A673 (cell line): ENCODE measurements at regions not wholly inside any gene's neighbourhood (a gene's known extent, or its start where the extent isn't known, plus 50 kb on each side); places are given as distances from the start of the nearest gene placed in this dataset.

ENCODE experiments used
- BruUV-seq: library from RNA; stranded (reverse); fragments of 400-500 nt; replicated peaks from 2 replicates; lab custom pipeline; 2021; lab: Mats Ljungman, UMichigan
- CTCF ChIA-PET: fragments of 300-600 bp; sonication (Branson Sonifier 250); formaldehyde crosslinking; loops from one replicate; lab custom pipeline; 2022; ENCODE audit warnings: antibody characterized with exemption; lab: Charles Lee
- POLR2A ChIA-PET: fragments of 300-600 bp; sonication (Branson Sonifier 250); formaldehyde crosslinking; loops from one replicate; lab custom pipeline; 2022; ENCODE audit warnings: antibody characterized with exemption; ENCODE audit not compliant: low non-redundant PET; lab: Charles Lee
- DNase-seq: peaks from one replicate; pipeline ENCODE4 v3.0.0-alpha.2; 2015; ENCODE audit warnings: low spot score
- H3K27ac ChIP-seq: fragments of 200-600 bp; sonication (generic); 2 replicates; pipeline ENCODE4 v1.5.1; 2016; ENCODE audit warnings: mixed run types, low read depth, mild to moderate bottlenecking, mixed read lengths, antibody characterized with exemption, low read length; ENCODE audit not compliant: poor library complexity, severe bottlenecking
- H3K27me3 ChIP-seq: fragments of 200-600 bp; sonication (generic); replicated peaks from 2 replicates; pipeline ENCODE4 v1.6.1; 2017; ENCODE audit warnings: mixed run types, low read depth, mild to moderate bottlenecking, mixed read lengths, antibody characterized with exemption, low read length; ENCODE audit not compliant: insufficient read depth, poor library complexity
- H3K36me3 ChIP-seq: fragments of 200-600 bp; sonication (generic); 2 replicates; pipeline ENCODE4 v1.6.1; 2016; ENCODE audit warnings: mixed run types, mild to moderate bottlenecking, mixed read lengths, antibody characterized with exemption, low read length; ENCODE audit not compliant: insufficient read depth, poor library complexity, severe bottlenecking
- H3K4me1 ChIP-seq: fragments of 200-600 bp; sonication (generic); 2 replicates; pipeline ENCODE4 v1.6.1; 2017; ENCODE audit warnings: mixed run types, mild to moderate bottlenecking, mixed read lengths, antibody characterized with exemption, low read length; ENCODE audit not compliant: insufficient read depth, poor library complexity, severe bottlenecking
- H3K4me3 ChIP-seq: fragments of 200-600 bp; sonication (generic); 2 replicates; pipeline ENCODE4 v1.5.1; 2016; ENCODE audit warnings: low read depth, mixed run types, mild to moderate bottlenecking, mixed read lengths, low read length; ENCODE audit not compliant: poor library complexity, severe bottlenecking
- H3K9me3 ChIP-seq: fragments of 200-600 bp; sonication (generic); 2 replicates; pipeline ENCODE4 v1.6.1; 2016; ENCODE audit warnings: mixed run types, low read depth, mild to moderate bottlenecking, mixed read lengths, antibody characterized with exemption, low read length; ENCODE audit not compliant: poor library complexity, severe bottlenecking
- CTCF ChIP-seq: fragments of 300-800, 200-600 bp; sonication (generic); conservative IDR thresholded peaks from 2 replicates; pipeline ENCODE4 v1.5.1; 2017; ENCODE audit warnings: low read depth, mild to moderate bottlenecking, antibody characterized with exemption, low read length, moderate library complexity, mixed read lengths
- EZH2 ChIP-seq: fragments of 200-600 bp; sonication (generic); IDR thresholded peaks from 2 replicates; pipeline ENCODE4 v1.6.1; 2017; ENCODE audit warnings: borderline replicate concordance, low read depth, mild to moderate bottlenecking, mixed read lengths, antibody characterized with exemption, low read length; ENCODE audit not compliant: poor library complexity, severe bottlenecking
- intact Hi-C: fragments of 100-400 bp; cut with micrococcal nuclease; formaldehyde crosslinking; loops from one replicate; pipeline ENCODE4 v1.10.0; 2022; ENCODE audit not compliant: unreplicated experiment

GRCh38 chr9:134253606-134254205 is 72.5 kb upstream of the RXRA start:
- no peak for DNase-seq
- Histone ChIP-seq H3K4me1 (peaks cover 13% of the 10 kb centered on the region), H3K27me3 (peaks cover 3% of the 10 kb centered on the region), H3K4me3 (no peak overlapping the region), H3K27ac (no peak overlapping the region), H3K36me3 (no peaks in the 10 kb centered on the region), H3K9me3 (no peaks in the 10 kb centered on the region)
- ChIA-PET POLR2A (no interaction called here), CTCF (no interaction called here)
- intact Hi-C loops, result no loop called here
- TF ChIP-seq EZH2, result no peak
- TF ChIP-seq CTCF, result no peak
- no TSS peak for BruUV-seq

- TF ChIP-seq CTCF, result no peak
- no peak for TF ChIP-seq EZH2
- no peaks in the 10 kb centered on the region for H3K9me3 ChIP-seq
- no peaks in the 10 kb centered on the region for H3K4me1 ChIP-seq
- no peaks in the 10 kb centered on the region for H3K36me3 ChIP-seq
- DNase-seq, result no peak
- CTCF ChIA-PET, result no interaction called here
- H3K27ac ChIP-seq, result no peak overlapping the region
- no peak overlapping the region for H3K4me3 ChIP-seq
- H3K27me3 ChIP-seq, result peaks cover 3% of the 10 kb centered on the region
- BruUV-seq, result no TSS peak
- intact Hi-C loops, result no loop called here
- POLR2A ChIA-PET, result no interaction called here
Measured at GRCh38 chr9:134258332-134258731, 67.9 kb upstream of the RXRA start.

- CTCF ChIA-PET, result no interaction called here
- H3K27ac ChIP-seq, result no peak overlapping the region
- POLR2A ChIA-PET, result no interaction called here
- H3K27me3 ChIP-seq, result no peaks in the 10 kb centered on the region
- no peaks in the 10 kb centered on the region for H3K4me1 ChIP-seq
- H3K9me3 ChIP-seq, result no peaks in the 10 kb centered on the region
- H3K36me3 ChIP-seq, result no peaks in the 10 kb centered on the region
- no peak for DNase-seq
- BruUV-seq, result no TSS peak
- H3K4me3 ChIP-seq, result no peak overlapping the region
- TF ChIP-seq EZH2, result no peak
- TF ChIP-seq CTCF, result no peak
- intact Hi-C loops, result no loop called here
Measured at GRCh38 chr9:134258828-134259546, 67.3 kb upstream of the RXRA start.
